ENCODE measurements at regions not wholly inside any gene's neighbourhood (a gene's known extent, or its start where the extent isn't known, plus 50 kb on each side); places are given as distances from the start of the nearest gene placed in this dataset.

DNA sequence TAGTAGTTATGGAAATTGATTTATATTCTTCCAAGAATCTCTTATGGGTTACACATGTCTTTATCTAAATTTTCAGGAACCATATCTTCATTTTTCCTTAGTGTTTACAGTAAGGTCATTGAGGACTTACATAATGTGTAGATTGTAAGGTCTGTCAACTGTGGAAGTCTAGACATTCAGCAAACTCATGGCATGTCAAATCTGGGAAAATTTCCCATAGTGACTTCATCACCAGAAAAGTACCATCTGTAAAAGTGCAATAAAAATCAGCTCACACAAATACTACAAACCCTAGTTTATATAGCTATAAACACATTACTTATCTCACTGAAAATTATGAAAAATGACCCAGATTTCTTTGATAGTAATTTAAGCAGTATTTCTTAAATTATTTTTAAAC is 419.4 kb downstream of the MTRR start:
- no peaks in the 10 kb centered on the region for H3K27me3 ChIP-seq (ENCODE audit: insufficient read depth, low read length)
- H3K27ac ChIP-seq (ENCODE audit: low read depth, low read length): no peak overlapping the region

DNA sequence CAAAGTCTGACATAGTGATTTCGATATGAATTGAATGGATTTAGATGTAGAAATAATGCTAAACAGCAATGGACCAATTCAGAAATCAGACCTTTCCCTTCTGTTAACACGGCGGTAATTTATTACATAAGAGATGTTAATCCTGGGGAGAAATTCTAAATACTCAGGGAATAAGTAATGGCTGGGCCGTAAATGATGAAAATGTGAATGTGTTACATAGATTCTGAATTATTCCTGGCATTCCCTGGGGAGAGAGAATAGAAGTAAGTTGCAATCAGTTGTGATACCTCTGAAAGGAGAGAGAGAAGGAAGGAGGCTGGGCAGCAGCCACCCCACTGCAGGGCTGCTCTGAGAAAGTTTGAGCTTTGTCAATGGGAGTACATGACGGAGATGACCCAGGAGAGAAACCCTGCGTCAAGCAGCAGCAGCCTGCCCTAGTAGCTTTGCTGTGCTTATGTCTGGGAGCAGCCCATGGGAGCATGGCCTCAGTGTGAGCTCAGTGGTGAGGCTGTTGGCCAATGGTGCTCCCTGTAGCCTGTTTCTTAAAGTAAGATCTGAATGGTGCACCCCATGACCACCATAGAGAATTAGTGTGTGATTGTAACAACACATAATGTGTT is 420.1 kb downstream of the MTRR start:
- H3K4me1 ChIP-seq (ENCODE audit: control insufficient read depth, insufficient read depth, low read length, unreplicated experiment): no peaks in the 10 kb centered on the region
- H3K36me3 ChIP-seq (ENCODE audit: insufficient read depth, low read length): no peaks in the 10 kb centered on the region
- no peak overlapping the region for H2AFZ ChIP-seq (ENCODE audit: low read length, unreplicated experiment)
- H3K4me3 ChIP-seq (ENCODE audit: low read depth, low read length): no peak overlapping the region
- H3K79me2 ChIP-seq (ENCODE audit: control insufficient read depth, insufficient read depth, low read length, unreplicated experiment): no peaks in the 10 kb centered on the region
- H3K27ac ChIP-seq (ENCODE audit: low read depth, low read length): no peak overlapping the region
- no peaks in the 10 kb centered on the region for H3K27me3 ChIP-seq (ENCODE audit: insufficient read depth, low read length)

More for the DNA sequence above, 419.4 kb downstream of the MTRR start:
- H3K4me3 ChIP-seq (ENCODE audit: low read depth, low read length): no peak overlapping the region
- H3K79me2 ChIP-seq (ENCODE audit: control insufficient read depth, insufficient read depth, low read length, unreplicated experiment): no peaks in the 10 kb centered on the region
- no peaks in the 10 kb centered on the region for H3K36me3 ChIP-seq (ENCODE audit: insufficient read depth, low read length)
- H2AFZ ChIP-seq (ENCODE audit: low read length, unreplicated experiment): no peak overlapping the region
- no peaks in the 10 kb centered on the region for H3K4me1 ChIP-seq (ENCODE audit: control insufficient read depth, insufficient read depth, low read length, unreplicated experiment)

DNA sequence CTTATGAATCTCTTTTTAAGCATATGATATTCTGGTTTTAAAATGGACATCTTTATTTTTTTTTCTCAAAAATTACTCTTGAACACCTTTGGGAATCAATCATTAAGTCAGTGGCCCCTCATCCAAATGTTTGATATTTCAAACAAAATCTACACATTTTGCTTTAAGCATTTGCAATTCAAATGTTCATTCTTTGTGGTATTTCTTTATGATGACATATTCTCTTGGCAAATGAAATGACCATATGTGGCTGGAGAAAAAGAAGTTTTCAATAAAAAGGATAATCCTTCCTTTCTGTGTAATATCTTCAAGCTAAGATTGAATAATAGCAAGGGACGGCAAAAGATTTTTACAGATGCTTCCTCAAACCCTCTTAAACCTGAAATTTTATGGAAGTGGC is 420.8 kb downstream of the MTRR start:
- H3K36me3 ChIP-seq (ENCODE audit: insufficient read depth, low read length): no peaks in the 10 kb centered on the region
- H3K27me3 ChIP-seq (ENCODE audit: insufficient read depth, low read length): no peaks in the 10 kb centered on the region
- H3K27ac ChIP-seq (ENCODE audit: low read depth, low read length): no peak overlapping the region
- no peak overlapping the region for H3K4me3 ChIP-seq (ENCODE audit: low read depth, low read length)
- H2AFZ ChIP-seq (ENCODE audit: low read length, unreplicated experiment): no peak overlapping the region
- no peaks in the 10 kb centered on the region for H3K79me2 ChIP-seq (ENCODE audit: control insufficient read depth, insufficient read depth, low read length, unreplicated experiment)
- H3K4me1 ChIP-seq (ENCODE audit: control insufficient read depth, insufficient read depth, low read length, unreplicated experiment): no peaks in the 10 kb centered on the region

DNA sequence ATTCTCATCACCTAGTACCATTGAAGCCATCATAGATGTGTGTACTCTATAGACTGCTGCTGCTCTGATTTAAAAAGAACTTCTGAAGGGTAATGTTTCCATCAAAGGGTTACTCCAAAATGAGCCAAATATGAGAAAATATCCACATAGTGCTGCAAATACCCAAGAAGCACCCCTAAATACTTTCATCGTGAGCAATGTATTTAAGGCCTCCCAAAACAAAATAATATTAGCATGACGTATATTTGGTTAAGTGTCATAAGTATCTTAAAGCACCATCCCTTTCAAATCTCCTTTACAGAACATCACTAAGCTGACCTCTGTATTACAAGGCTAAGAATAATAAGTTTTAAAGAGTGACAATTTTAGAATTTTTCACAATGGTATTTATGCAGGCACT is 421.8 kb downstream of the MTRR start:
- H3K79me2 ChIP-seq (ENCODE audit: control insufficient read depth, insufficient read depth, low read length, unreplicated experiment): no peaks in the 10 kb centered on the region
- no peak overlapping the region for H2AFZ ChIP-seq (ENCODE audit: low read length, unreplicated experiment)
- no peaks in the 10 kb centered on the region for H3K4me1 ChIP-seq (ENCODE audit: control insufficient read depth, insufficient read depth, low read length, unreplicated experiment)
- no peak overlapping the region for H3K27ac ChIP-seq (ENCODE audit: low read depth, low read length)
- H3K27me3 ChIP-seq (ENCODE audit: insufficient read depth, low read length): no peaks in the 10 kb centered on the region
- no peaks in the 10 kb centered on the region for H3K36me3 ChIP-seq (ENCODE audit: insufficient read depth, low read length)
- H3K4me3 ChIP-seq (ENCODE audit: low read depth, low read length): no peak overlapping the region

DNA sequence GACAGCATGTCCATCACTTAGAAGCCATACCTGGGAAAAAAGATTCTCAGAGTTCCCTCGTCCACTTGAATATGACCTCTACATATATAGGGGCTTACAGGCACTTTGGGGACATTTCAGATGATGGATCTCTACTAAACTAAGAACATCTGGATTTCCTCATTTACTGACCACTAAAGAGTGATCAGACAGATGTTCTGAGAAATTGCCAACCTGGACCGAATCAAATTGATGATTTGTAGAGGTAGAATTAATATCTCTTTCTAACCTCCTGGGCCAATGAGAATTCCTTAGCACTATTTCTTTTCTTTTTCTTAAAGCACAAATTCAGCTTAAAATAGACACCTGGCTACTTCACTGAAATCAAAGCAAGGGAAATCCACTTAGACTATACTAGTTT is 422.7 kb downstream of the MTRR start:
- Histone ChIP-seq H2AFZ (ENCODE audit: low read length, unreplicated experiment) (no peak overlapping the region), H3K4me1 (ENCODE audit: control insufficient read depth, insufficient read depth, low read length, unreplicated experiment) (no peaks in the 10 kb centered on the region), H3K36me3 (ENCODE audit: insufficient read depth, low read length) (no peaks in the 10 kb centered on the region), H3K27ac (ENCODE audit: low read depth, low read length) (no peak overlapping the region), H3K27me3 (ENCODE audit: insufficient read depth, low read length) (no peaks in the 10 kb centered on the region), H3K79me2 (ENCODE audit: control insufficient read depth, insufficient read depth, low read length, unreplicated experiment) (no peaks in the 10 kb centered on the region), H3K4me3 (ENCODE audit: low read depth, low read length) (no peak overlapping the region)

DNA sequence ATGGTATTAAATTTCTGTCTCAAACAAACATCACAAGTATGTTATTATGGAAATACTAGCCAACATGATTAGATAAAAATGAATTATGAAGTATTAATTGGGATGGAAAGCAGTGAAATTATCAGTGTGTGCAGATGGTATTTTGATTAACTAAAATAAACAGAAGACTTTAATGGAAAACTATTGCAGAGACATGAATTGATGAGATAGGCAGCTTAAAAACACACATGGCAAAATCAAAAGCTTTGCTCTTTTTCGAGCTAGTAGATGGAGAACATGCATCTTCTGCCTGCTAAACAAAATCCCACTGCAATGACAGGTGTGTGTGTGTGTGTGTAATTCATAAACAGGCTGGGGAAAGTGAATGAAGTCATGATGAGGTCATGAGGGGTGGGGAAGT is 426.2 kb downstream of the MTRR start:
- no peak overlapping the region for H3K4me3 ChIP-seq (ENCODE audit: low read depth, low read length)
- H3K36me3 ChIP-seq (ENCODE audit: insufficient read depth, low read length): no peaks in the 10 kb centered on the region
- no peaks in the 10 kb centered on the region for H3K27me3 ChIP-seq (ENCODE audit: insufficient read depth, low read length)
- H3K4me1 ChIP-seq (ENCODE audit: control insufficient read depth, insufficient read depth, low read length, unreplicated experiment): no peaks in the 10 kb centered on the region
- H2AFZ ChIP-seq (ENCODE audit: low read length, unreplicated experiment): no peak overlapping the region
- H3K79me2 ChIP-seq (ENCODE audit: control insufficient read depth, insufficient read depth, low read length, unreplicated experiment): no peaks in the 10 kb centered on the region
- H3K27ac ChIP-seq (ENCODE audit: low read depth, low read length): no peak overlapping the region

DNA sequence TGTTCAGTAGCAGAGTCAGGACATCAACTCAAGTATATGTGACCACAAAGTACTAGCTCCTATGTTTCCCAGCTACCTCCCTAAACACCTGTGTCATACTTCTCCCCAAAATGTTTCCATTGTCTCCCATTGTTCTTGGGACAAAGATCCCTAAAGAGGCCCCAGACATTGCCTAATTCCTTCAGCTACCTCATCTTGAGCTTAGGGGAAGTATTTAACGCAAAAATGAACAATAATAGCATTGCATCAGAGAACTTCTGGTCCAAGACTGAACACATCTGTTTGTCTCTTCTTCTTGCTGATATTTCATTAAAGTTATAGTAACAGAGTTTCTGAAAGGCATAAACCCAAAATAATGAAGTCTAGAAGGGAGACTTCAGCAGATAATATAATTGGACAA is 430.8 kb downstream of the MTRR start:
- Histone ChIP-seq H3K36me3 (ENCODE audit: insufficient read depth, low read length) (no peaks in the 10 kb centered on the region), H2AFZ (ENCODE audit: low read length, unreplicated experiment) (no peak overlapping the region), H3K4me1 (ENCODE audit: control insufficient read depth, insufficient read depth, low read length, unreplicated experiment) (no peaks in the 10 kb centered on the region), H3K79me2 (ENCODE audit: control insufficient read depth, insufficient read depth, low read length, unreplicated experiment) (no peaks in the 10 kb centered on the region), H3K27me3 (ENCODE audit: insufficient read depth, low read length) (no peaks in the 10 kb centered on the region), H3K4me3 (ENCODE audit: low read depth, low read length) (no peak overlapping the region), H3K27ac (ENCODE audit: low read depth, low read length) (no peak overlapping the region)

DNA sequence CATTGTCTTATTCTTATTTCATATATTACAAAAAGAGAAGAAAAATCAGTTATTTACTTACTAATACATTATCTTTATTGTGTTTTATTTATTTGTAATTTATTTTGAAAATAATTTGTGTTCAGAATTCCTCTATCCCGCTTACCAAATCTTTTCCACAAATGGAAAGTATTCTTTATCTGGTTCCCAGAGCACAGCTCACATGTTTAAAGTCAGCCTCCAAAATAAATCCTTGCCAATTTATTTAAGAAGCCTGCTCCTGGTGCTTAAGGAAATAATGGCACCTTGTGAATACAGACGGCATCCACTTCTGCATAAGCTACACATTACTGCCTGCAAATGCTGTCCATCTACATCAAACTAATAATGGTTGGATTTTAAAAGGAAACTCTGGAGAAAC is 435.4 kb downstream of the MTRR start:
- Histone ChIP-seq H3K79me2 (ENCODE audit: control insufficient read depth, insufficient read depth, low read length, unreplicated experiment) (no peaks in the 10 kb centered on the region), H3K4me3 (ENCODE audit: low read depth, low read length) (no peak overlapping the region), H2AFZ (ENCODE audit: low read length, unreplicated experiment) (no peak overlapping the region), H3K27me3 (ENCODE audit: insufficient read depth, low read length) (no peaks in the 10 kb centered on the region), H3K36me3 (ENCODE audit: insufficient read depth, low read length) (no peaks in the 10 kb centered on the region), H3K27ac (ENCODE audit: low read depth, low read length) (no peak overlapping the region), H3K4me1 (ENCODE audit: control insufficient read depth, insufficient read depth, low read length, unreplicated experiment) (no peaks in the 10 kb centered on the region)

DNA sequence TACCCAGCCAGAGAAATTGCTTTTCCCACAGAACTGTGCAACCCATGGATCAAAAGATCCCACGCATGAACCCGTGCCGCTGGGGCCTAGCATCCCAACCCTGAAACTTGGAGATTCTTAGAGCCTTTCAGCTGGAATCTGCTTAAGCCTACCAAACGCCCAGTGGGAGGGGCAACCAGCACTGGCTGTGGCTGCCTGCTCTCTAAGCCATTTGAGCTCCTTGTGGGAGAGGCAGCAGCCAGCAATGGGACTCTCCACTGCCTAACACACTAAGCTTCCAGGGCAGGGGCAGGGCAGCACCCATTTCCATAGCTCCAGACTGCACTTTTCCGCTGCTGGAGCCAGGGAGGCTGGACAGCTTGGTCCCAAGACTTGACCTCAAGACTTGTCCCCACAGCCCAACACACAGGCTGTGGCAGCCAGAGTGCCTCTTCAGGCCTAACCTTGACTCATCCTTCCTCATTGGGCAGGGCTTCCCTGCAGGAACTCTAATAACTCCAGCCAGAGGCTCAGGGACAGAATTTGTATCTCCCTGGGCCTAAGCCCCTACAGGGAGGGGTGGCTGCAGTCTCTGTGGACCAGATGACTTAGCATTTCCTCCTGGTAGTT is 437.4 kb downstream of the MTRR start:
- no peaks in the 10 kb centered on the region for H3K27me3 ChIP-seq (ENCODE audit: insufficient read depth, low read length)
- no peak overlapping the region for H3K27ac ChIP-seq (ENCODE audit: low read depth, low read length)
- no peaks in the 10 kb centered on the region for H3K4me1 ChIP-seq (ENCODE audit: control insufficient read depth, insufficient read depth, low read length, unreplicated experiment)
- H2AFZ ChIP-seq (ENCODE audit: low read length, unreplicated experiment): no peak overlapping the region
- no peaks in the 10 kb centered on the region for H3K36me3 ChIP-seq (ENCODE audit: insufficient read depth, low read length)
- no peaks in the 10 kb centered on the region for H3K79me2 ChIP-seq (ENCODE audit: control insufficient read depth, insufficient read depth, low read length, unreplicated experiment)
- no peak overlapping the region for H3K4me3 ChIP-seq (ENCODE audit: low read depth, low read length)

DNA sequence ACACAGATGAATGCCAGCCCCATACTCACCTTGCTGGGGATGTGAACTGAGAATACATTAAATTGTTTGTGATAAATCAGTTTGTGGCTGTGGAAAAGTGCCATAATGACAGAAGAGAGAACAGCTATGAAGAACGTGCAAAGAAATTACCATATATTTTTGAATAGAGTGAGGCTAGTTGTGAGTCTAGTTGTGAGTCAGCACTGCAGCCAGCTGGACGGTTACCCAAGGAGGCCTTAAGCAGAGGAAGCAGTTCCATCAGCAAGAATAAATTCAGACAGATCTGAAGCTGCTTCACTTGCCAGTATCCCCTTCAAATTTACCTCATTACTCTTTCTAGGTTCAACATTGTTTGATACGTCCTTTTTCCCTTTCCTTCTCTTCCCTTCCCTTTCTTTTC is 446.0 kb downstream of the MTRR start:
- H3K36me3 ChIP-seq (ENCODE audit: insufficient read depth, low read length): no peaks in the 10 kb centered on the region
- H3K4me1 ChIP-seq (ENCODE audit: control insufficient read depth, insufficient read depth, low read length, unreplicated experiment): no peaks in the 10 kb centered on the region
- no peak overlapping the region for H2AFZ ChIP-seq (ENCODE audit: low read length, unreplicated experiment)
- no peaks in the 10 kb centered on the region for H3K27me3 ChIP-seq (ENCODE audit: insufficient read depth, low read length)
- no peak overlapping the region for H3K4me3 ChIP-seq (ENCODE audit: low read depth, low read length)
- H3K27ac ChIP-seq (ENCODE audit: low read depth, low read length): no peak overlapping the region
- H3K79me2 ChIP-seq (ENCODE audit: control insufficient read depth, insufficient read depth, low read length, unreplicated experiment): no peaks in the 10 kb centered on the region

DNA sequence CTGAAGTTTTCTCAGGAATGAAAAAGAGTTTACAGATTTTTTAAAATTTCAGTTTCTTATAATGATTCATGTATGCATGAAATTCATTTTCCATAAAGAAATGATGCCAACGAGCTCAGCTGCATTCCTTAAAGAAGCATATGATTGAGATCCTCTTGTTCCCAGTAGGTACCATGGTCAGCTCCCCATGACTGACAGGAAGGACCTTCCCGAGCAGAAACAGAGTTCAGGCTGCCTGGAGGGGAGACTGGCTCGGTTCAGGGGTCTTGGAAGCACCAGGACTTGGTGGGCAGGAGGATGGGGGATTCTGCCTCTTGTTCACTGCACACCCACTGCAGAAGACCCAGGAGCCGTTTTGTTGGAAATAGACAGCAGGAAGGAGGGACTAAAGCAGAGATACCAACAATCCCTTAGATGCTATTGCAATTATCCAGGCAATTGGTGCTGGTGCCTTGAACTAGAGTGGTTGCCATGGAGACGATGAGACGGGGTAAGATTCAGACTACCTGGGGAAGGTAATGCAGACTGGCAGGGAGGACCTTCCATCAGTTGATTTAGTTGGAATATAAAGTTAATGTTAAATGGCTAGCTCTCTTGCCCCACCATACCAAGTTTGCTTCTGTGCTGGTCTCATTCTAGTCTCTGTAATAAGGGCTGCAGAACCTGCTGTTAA is 447.8 kb downstream of the MTRR start:
- no peak overlapping the region for H3K27ac ChIP-seq (ENCODE audit: low read depth, low read length)
- H3K36me3 ChIP-seq (ENCODE audit: insufficient read depth, low read length): no peaks in the 10 kb centered on the region
- no peaks in the 10 kb centered on the region for H3K27me3 ChIP-seq (ENCODE audit: insufficient read depth, low read length)
- H2AFZ ChIP-seq (ENCODE audit: low read length, unreplicated experiment): no peak overlapping the region
- H3K79me2 ChIP-seq (ENCODE audit: control insufficient read depth, insufficient read depth, low read length, unreplicated experiment): no peaks in the 10 kb centered on the region
- no peaks in the 10 kb centered on the region for H3K4me1 ChIP-seq (ENCODE audit: control insufficient read depth, insufficient read depth, low read length, unreplicated experiment)
- H3K4me3 ChIP-seq (ENCODE audit: low read depth, low read length): no peak overlapping the region

Data from ACC112 (cell line).